Loucy (cell line): ENCODE measurements at regions not wholly inside any gene's neighbourhood (a gene's known extent, or its start where the extent isn't known, plus 50 kb on each side); places are given as distances from the start of the nearest gene placed in this dataset.

Experiments used
- H2AFZ ChIP-seq: fragments of 200-600 bp; sonication (generic); 2 replicates; pipeline ENCODE4 v1.6.0; 2016; ENCODE audit warnings: antibody characterized with exemption, mild to moderate bottlenecking, low read length, moderate library complexity
- H3F3A ChIP-seq: fragments of 200-600 bp; 2 replicates; pipeline ENCODE4 v1.6.0; 2016; ENCODE audit warnings: antibody characterized with exemption, low read depth, mild to moderate bottlenecking
- H3K27me3 ChIP-seq: fragments of 200-600 bp; sonication (generic); 2 replicates; pipeline ENCODE4 v1.6.1; 2014; ENCODE audit warnings: low read length, mild to moderate bottlenecking; ENCODE audit not compliant: insufficient read depth, poor library complexity, severe bottlenecking
- H3K36me3 ChIP-seq: fragments of 200-600 bp; sonication (generic); 2 replicates; pipeline ENCODE4 v1.6.1; 2016; ENCODE audit warnings: low read length; ENCODE audit not compliant: insufficient read depth
- H3K4me1 ChIP-seq: fragments of 200-600 bp; sonication (generic); 2 replicates; pipeline ENCODE4 v1.5.1; 2014; ENCODE audit warnings: low read length, mild to moderate bottlenecking; ENCODE audit not compliant: insufficient read depth, poor library complexity, severe bottlenecking
- H3K4me2 ChIP-seq: fragments of 200-600 bp; sonication (generic); 2 replicates; pipeline ENCODE4 v1.6.0; 2014; ENCODE audit warnings: antibody characterized with exemption, low read length, low read depth, mild to moderate bottlenecking; ENCODE audit not compliant: poor library complexity, severe bottlenecking
- H3K4me3 ChIP-seq: fragments of 200-600 bp; sonication (generic); 2 replicates; pipeline ENCODE4 v1.5.1; 2014; ENCODE audit warnings: low read length, mild to moderate bottlenecking, mixed read lengths; ENCODE audit not compliant: poor library complexity, severe bottlenecking
- H3K79me2 ChIP-seq: fragments of 200-600 bp; sonication (generic); 2 replicates; pipeline ENCODE4 v1.6.1; 2014; ENCODE audit warnings: low read length; ENCODE audit not compliant: insufficient read depth
- H3K9ac ChIP-seq: fragments of 200-600 bp; sonication (generic); 2 replicates; pipeline ENCODE4 v1.6.0; 2014; ENCODE audit warnings: mild to moderate bottlenecking, low read depth, low read length, moderate library complexity; ENCODE audit not compliant: poor library complexity, severe bottlenecking
- H3K9me2 ChIP-seq: fragments of 200-600 bp; sonication (generic); replicated peaks from 2 replicates; pipeline ENCODE4 v1.6.1; 2016; ENCODE audit warnings: low read depth, low read length, mixed read lengths
- H3K9me3 ChIP-seq: fragments of 200-600 bp; sonication (generic); 2 replicates; pipeline ENCODE4 v1.6.1; 2014; ENCODE audit warnings: mild to moderate bottlenecking, antibody characterized with exemption, low read length, low read depth; ENCODE audit not compliant: insufficient read depth
- H4K20me1 ChIP-seq: fragments of 200-600 bp; sonication (generic); 2 replicates; pipeline ENCODE4 v1.6.0; 2014; ENCODE audit warnings: antibody characterized with exemption, low read length, mild to moderate bottlenecking; ENCODE audit not compliant: insufficient read depth, poor library complexity, severe bottlenecking
- EZH2phosphoT487 ChIP-seq: fragments of 200-600 bp; IDR thresholded peaks from 2 replicates; pipeline ENCODE4 v1.6.1; 2018; ENCODE audit warnings: antibody characterized with exemption, mild to moderate bottlenecking, moderate library complexity, borderline replicate concordance
- TF ChIP-seq, protein P1 (sequence below): fragments of 200-600 bp; sonication (generic); conservative IDR thresholded peaks from 2 replicates; pipeline ENCODE4 v1.5.1; 2014; ENCODE audit warnings: mild to moderate bottlenecking, antibody characterized with exemption, low read length

DNA sequence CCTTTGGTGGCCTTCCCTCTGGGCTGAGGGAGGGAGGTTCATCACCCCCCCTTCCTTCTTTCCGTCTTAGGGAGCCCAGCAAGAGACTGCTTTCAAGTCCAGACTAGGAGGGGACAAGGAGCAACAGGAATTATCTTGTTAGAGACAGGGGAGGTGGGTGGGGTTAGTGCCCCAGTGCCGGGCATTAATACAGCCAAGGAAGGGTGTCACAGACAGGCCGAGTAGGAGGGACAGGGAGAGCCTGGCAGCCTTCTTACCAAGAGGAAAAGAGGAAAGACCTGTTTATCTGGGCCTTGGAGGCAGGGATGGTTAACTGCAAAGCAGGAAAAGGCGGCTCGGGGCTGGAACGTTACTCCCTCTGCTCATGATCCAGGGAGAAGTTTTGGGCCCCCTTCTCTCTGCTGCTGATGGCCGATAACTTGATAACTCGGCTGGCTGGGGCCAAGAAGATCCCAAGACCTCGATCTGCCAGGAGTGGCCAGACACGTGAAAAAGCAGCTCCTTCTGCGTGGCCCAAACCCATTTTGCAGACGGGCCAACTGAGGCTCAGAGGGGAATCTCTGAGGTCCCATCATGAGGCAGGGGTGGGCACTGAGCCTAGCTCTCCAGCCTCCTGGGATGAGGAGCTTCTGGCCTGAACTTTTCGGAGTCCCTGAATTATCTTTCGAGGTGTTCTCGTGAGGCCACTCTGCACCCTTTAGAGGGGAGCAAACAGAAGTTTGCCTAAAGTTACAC is 79.3 kb downstream of the PTPRS start:
- Histone ChIP-seq H3K9me2 (no peaks in the 10 kb centered on the region), H3K4me2 (no peak overlapping the region), H3K36me3 (no peaks in the 10 kb centered on the region), H3K79me2 (no peaks in the 10 kb centered on the region), H3K9ac (no peak overlapping the region), H3K4me3 (no peak overlapping the region), H2AFZ (no peak overlapping the region), H3K27me3 (no peaks in the 10 kb centered on the region), H3K9me3 (no peaks in the 10 kb centered on the region; the same call in 1 of the 2 replicates), H3K4me1 (no peaks in the 10 kb centered on the region), H4K20me1 (no peaks in the 10 kb centered on the region), H3F3A (no peaks in the 10 kb centered on the region)
- TF ChIP-seq, protein P1, sequence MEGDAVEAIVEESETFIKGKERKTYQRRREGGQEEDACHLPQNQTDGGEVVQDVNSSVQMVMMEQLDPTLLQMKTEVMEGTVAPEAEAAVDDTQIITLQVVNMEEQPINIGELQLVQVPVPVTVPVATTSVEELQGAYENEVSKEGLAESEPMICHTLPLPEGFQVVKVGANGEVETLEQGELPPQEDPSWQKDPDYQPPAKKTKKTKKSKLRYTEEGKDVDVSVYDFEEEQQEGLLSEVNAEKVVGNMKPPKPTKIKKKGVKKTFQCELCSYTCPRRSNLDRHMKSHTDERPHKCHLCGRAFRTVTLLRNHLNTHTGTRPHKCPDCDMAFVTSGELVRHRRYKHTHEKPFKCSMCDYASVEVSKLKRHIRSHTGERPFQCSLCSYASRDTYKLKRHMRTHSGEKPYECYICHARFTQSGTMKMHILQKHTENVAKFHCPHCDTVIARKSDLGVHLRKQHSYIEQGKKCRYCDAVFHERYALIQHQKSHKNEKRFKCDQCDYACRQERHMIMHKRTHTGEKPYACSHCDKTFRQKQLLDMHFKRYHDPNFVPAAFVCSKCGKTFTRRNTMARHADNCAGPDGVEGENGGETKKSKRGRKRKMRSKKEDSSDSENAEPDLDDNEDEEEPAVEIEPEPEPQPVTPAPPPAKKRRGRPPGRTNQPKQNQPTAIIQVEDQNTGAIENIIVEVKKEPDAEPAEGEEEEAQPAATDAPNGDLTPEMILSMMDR, result no peak
- TF ChIP-seq EZH2phosphoT487, result no peak

DNA sequence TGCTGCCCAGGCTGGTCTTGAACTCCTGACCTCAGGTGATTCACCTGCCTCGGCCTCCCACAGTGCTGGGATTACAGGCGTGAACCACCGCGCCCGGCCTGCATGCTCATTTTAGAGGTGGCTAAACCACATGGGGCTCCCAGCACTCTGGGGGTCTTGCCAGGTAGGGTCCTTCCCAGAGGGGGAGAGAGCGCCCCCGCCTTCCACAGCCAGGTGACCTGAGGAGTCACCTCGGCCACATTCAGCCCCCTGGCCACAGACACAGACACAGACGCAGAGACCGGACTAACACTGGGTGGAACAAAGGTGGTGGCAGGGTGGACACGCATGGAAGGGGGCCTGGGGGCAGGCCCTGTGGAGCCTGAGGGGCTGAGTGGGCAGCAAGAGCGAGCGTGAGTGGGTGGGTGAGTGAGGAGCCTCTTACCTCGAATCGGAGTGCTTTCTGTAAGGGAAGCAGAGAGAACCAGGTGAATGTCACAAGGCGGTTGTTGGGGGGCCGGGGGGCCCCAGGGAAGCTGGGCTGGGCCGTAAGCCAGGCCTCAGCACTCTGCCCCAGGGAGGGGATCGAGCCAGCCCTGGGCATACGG is 80.1 kb downstream of the PTPRS start:
- Histone ChIP-seq H3K4me2 (no peak overlapping the region), H3K9ac (no peak overlapping the region), H3K9me2 (no peaks in the 10 kb centered on the region), H3K4me1 (no peaks in the 10 kb centered on the region), H2AFZ (no peak overlapping the region), H3K79me2 (no peaks in the 10 kb centered on the region), H4K20me1 (no peaks in the 10 kb centered on the region), H3K9me3 (no peaks in the 10 kb centered on the region; the same call in 1 of the 2 replicates), H3K36me3 (no peaks in the 10 kb centered on the region), H3K4me3 (no peak overlapping the region), H3F3A (no peaks in the 10 kb centered on the region), H3K27me3 (no peaks in the 10 kb centered on the region)
- TF ChIP-seq, protein P1, result no peak
- TF ChIP-seq EZH2phosphoT487, result no peak

DNA sequence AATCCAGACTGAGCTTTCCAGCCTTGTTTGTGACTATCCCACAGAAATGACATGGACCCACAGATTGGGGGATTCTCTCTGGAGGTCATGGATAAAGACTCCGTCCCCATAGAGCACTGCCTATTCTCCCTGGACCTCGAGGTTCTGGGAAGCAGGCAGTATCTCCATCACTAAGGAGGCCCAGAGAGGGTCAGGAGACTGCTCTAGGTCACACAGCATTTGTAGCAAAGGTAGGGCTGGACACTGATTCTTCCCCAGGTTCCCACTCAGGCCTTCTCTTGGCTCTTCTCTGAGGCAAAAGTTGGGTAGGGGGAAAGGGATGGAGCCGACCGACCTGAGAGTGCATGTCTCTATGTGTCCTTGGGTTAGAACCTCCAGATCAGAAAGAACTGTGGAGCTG is 80.9 kb downstream of the PTPRS start:
- Histone ChIP-seq H3K36me3 (no peaks in the 10 kb centered on the region), H4K20me1 (no peaks in the 10 kb centered on the region), H3K4me1 (no peaks in the 10 kb centered on the region), H3F3A (no peaks in the 10 kb centered on the region), H3K79me2 (no peaks in the 10 kb centered on the region), H3K9me2 (no peaks in the 10 kb centered on the region), H3K4me2 (no peak overlapping the region), H3K9ac (no peak overlapping the region), H3K4me3 (no peak overlapping the region), H3K27me3 (no peaks in the 10 kb centered on the region), H3K9me3 (no peaks in the 10 kb centered on the region; the same call in 1 of the 2 replicates), H2AFZ (no peak overlapping the region)
- TF ChIP-seq, protein P1, result no peak
- TF ChIP-seq EZH2phosphoT487, result no peak
